ENCODE measurements at regions not wholly inside any gene's neighbourhood (a gene's known extent, or its start where the extent isn't known, plus 50 kb on each side); places are given as distances from the start of the nearest gene placed in this dataset.

- dilution Hi-C loops (cut with MboI; ENCODE audit: extremely low pct_ligation_motif_present, low sequenced_read_pairs), result no loop called here
- TF ChIP-seq CTCF (optimal IDR thresholded peaks at IDR 0.05 in 1 of 3, IDR thresholded peaks at IDR 0.05 in 1 of 3, conservative IDR thresholded peaks at IDR 0.05 in 1 of 3; ENCODE audit: extremely low read depth in 1 of 3, insufficient read depth in 2 of 3, low read length in 3 of 3) (no peak), EZH2 (IDR thresholded peaks at IDR 0.05; ENCODE audit: low read length) (no peak)
- Histone ChIP-seq H3K27me3 (ENCODE audit: control insufficient read depth, extremely low read depth, insufficient read depth, low read length) (peaks cover 43% of the 10 kb centered on the region), H3K4me1 (ENCODE audit: control insufficient read depth, extremely low read depth, insufficient read depth, low read length) (no peaks in the 10 kb centered on the region), H3K4me3 (ENCODE audit: control insufficient read depth in 2 of 3, extremely low read depth in 1 of 3, insufficient read depth in 2 of 3, low read depth in 1 of 3, low read length in 3 of 3) (no peak overlapping the region), H3K4me2 (ENCODE audit: control insufficient read depth, extremely low read depth, insufficient read depth, low read depth, low read length) (no peak overlapping the region), H3K27ac (ENCODE audit: control insufficient read depth, insufficient read depth, low read length) (no peak overlapping the region), H3K79me2 (ENCODE audit: control insufficient read depth, insufficient read depth, low read length) (no peaks in the 10 kb centered on the region), H4K20me1 (ENCODE audit: control insufficient read depth, extremely low read depth, insufficient read depth, low read length) (no peaks in the 10 kb centered on the region), H3K9ac (ENCODE audit: control insufficient read depth, extremely low read depth, insufficient read depth, low read length) (no peak overlapping the region), H3K36me3 (ENCODE audit: control insufficient read depth in 2 of 2, extremely low read depth in 1 of 2, insufficient read depth in 2 of 2, low read length in 2 of 2) (no peaks in the 10 kb centered on the region), H3K9me3 (ENCODE audit: control insufficient read depth, low read depth, low read length) (no peaks in the 10 kb centered on the region), H2AFZ (ENCODE audit: control insufficient read depth, low read length) (no peak overlapping the region), H3K9me1 (ENCODE audit: control insufficient read depth, extremely low read depth, insufficient read depth, low read length) (no peaks in the 10 kb centered on the region)
- FAIRE-seq (no peak), DNase-seq (ENCODE audit: low read depth, low spot score) (no peak)
These were observed 136.4 kb upstream of the KCNG1 start for GRCh38 chr20:51159303-51159702.

DNA sequence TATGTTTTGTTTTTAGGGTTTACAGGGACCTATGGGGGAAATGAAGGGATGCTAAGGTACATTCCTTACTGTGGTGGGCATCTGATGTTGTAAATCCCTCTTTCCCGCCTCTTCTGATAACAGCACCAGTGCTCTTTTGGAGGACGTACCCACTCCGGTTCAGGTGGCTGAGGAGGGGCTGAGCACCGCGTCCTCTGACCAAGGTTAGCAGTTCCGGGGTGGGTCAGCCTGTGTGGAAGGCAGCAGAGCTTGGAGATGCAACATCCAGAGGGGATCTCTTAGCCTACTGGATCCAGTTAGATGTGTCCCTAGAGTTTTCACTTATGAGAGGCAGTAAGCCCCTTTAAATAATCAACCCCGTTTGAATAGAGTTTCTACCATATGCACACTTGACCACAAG lies 135.3 kb upstream of the KCNG1 start:
- TF ChIP-seq EZH2 (IDR thresholded peaks at IDR 0.05; ENCODE audit: low read length), result no peak
- no peak for TF ChIP-seq CTCF (optimal IDR thresholded peaks at IDR 0.05 in 1 of 3, IDR thresholded peaks at IDR 0.05 in 1 of 3, conservative IDR thresholded peaks at IDR 0.05 in 1 of 3; ENCODE audit: extremely low read depth in 1 of 3, insufficient read depth in 2 of 3, low read length in 3 of 3)
- dilution Hi-C loops (cut with MboI; ENCODE audit: extremely low pct_ligation_motif_present, low sequenced_read_pairs), result no loop called here
- Histone ChIP-seq H3K9me3 (ENCODE audit: control insufficient read depth, low read depth, low read length) (no peaks in the 10 kb centered on the region), H3K36me3 (ENCODE audit: control insufficient read depth in 2 of 2, extremely low read depth in 1 of 2, insufficient read depth in 2 of 2, low read length in 2 of 2) (no peaks in the 10 kb centered on the region), H3K79me2 (ENCODE audit: control insufficient read depth, insufficient read depth, low read length) (no peaks in the 10 kb centered on the region), H3K9me1 (ENCODE audit: control insufficient read depth, extremely low read depth, insufficient read depth, low read length) (no peaks in the 10 kb centered on the region), H3K4me3 (ENCODE audit: control insufficient read depth in 2 of 3, extremely low read depth in 1 of 3, insufficient read depth in 2 of 3, low read depth in 1 of 3, low read length in 3 of 3) (no peak overlapping the region), H3K9ac (ENCODE audit: control insufficient read depth, extremely low read depth, insufficient read depth, low read length) (no peak overlapping the region), H3K4me2 (ENCODE audit: control insufficient read depth, extremely low read depth, insufficient read depth, low read depth, low read length) (no peak overlapping the region), H3K27me3 (ENCODE audit: control insufficient read depth, extremely low read depth, insufficient read depth, low read length) (peaks cover 42% of the 10 kb centered on the region), H3K4me1 (ENCODE audit: control insufficient read depth, extremely low read depth, insufficient read depth, low read length) (no peaks in the 10 kb centered on the region), H4K20me1 (ENCODE audit: control insufficient read depth, extremely low read depth, insufficient read depth, low read length) (no peaks in the 10 kb centered on the region), H3K27ac (ENCODE audit: control insufficient read depth, insufficient read depth, low read length) (no peak overlapping the region), H2AFZ (ENCODE audit: control insufficient read depth, low read length) (no peak overlapping the region)
- DNase-seq (ENCODE audit: low read depth, low spot score) (no peak), FAIRE-seq (no peak)
